Tibial artery (tissue), 4 donors: ENCODE measurements at regions not wholly inside any gene's neighbourhood (a gene's known extent, or its start where the extent isn't known, plus 50 kb on each side); places are given as distances from the start of the nearest gene placed in this dataset.

Experiments
- DNase-seq, 2 donors: peaks; one replicate each; pipeline ENCODE4 v3.0.0-alpha.2; 2019
- H3K27ac ChIP-seq, 2 donors: fragments of 200-600 bp; sonication (generic) in 1 of 2; 1 replicate in 1 of 2; 2 replicates in 1 of 2; pipeline ENCODE4 v1.5.1; 2018 to 2019; ENCODE audit warnings: mild to moderate bottlenecking in 1 of 2
- H3K27me3 ChIP-seq, 2 donors: fragments of 200-600 bp; sonication (generic) in 1 of 2; one replicate each; pipeline versions ENCODE4 v1.5.1 to v1.6.0; 2016 to 2019
- H3K36me3 ChIP-seq, 3 donors: fragments of 200-600 bp; sonication (generic) in 2 of 3; one replicate each; pipeline ENCODE4 v1.5.1; 2016 to 2019; ENCODE audit warnings: mild to moderate bottlenecking in 2 of 3
- H3K4me1 ChIP-seq, 4 donors: fragments of 200-600 bp; sonication (generic) in 2 of 4; 1 replicate in 3 of 4; 2 replicates in 1 of 4; pipeline ENCODE4 v1.5.1; 2016 to 2019
- H3K4me3 ChIP-seq, 2 donors: fragments of 200-600 bp; sonication (generic) in 1 of 2; 1 replicate in 1 of 2; 2 replicates in 1 of 2; pipeline ENCODE4 v1.5.1; 2018 to 2019; ENCODE audit warnings: mild to moderate bottlenecking in 2 of 2
- H3K9me3 ChIP-seq, 3 donors: fragments of 200-600 bp; sonication (generic) in 1 of 3; one replicate each; pipeline ENCODE4 v1.5.1; 2016 to 2019
- CTCF ChIP-seq, 2 experiments: fragments of 200-600 bp in 1 of 2; fragments of 450-650 bp in 1 of 2; IDR thresholded peaks; one replicate each; pipeline ENCODE4 v1.5.1; 2017 to 2019; ENCODE audit warnings: antibody characterized with exemption in 2 of 2, mild to moderate bottlenecking in 1 of 2, moderate library complexity in 1 of 2
- intact Hi-C: fragments of 100-400 bp; cut with DNase I; formaldehyde crosslinking; loops from one replicate; pipeline ENCODE4 v1.15.0; 2023; ENCODE audit warnings: low total_unique reads

- TF ChIP-seq CTCF (IDR thresholded peaks at IDR 0.05), result no peak
- intact Hi-C loops, result no loop called here
- H3K4me1 ChIP-seq, result no peaks in the 10 kb centered on the region
- no peak overlapping the region for H3K27ac ChIP-seq
- H3K27me3 ChIP-seq, result no peaks in the 10 kb centered on the region
- H3K4me3 ChIP-seq, result no peak overlapping the region
- DNase-seq, result no peak
- no peaks in the 10 kb centered on the region for H3K36me3 ChIP-seq
- no peaks in the 10 kb centered on the region for H3K9me3 ChIP-seq
Measured at GRCh38 chr13:89324582-89324981, 1653.4 kb downstream of the SLITRK5 start.

- H3K4me1 ChIP-seq, result no peaks in the 10 kb centered on the region
- no peak for TF ChIP-seq CTCF (IDR thresholded peaks at IDR 0.05)
- DNase-seq, result no peak
- H3K27ac ChIP-seq, result no peak overlapping the region
- intact Hi-C loops, result no loop called here
- H3K9me3 ChIP-seq, result no peaks in the 10 kb centered on the region
- H3K36me3 ChIP-seq, result no peaks in the 10 kb centered on the region
- no peak overlapping the region for H3K4me3 ChIP-seq
- no peaks in the 10 kb centered on the region for H3K27me3 ChIP-seq
Measured at GRCh38 chr13:89343165-89343564, 1672.0 kb downstream of the SLITRK5 start.

- no peaks in the 10 kb centered on the region for H3K36me3 ChIP-seq
- intact Hi-C loops, result no loop called here
Measured at GRCh38 chr13:89352384-89352783, 1681.2 kb downstream of the SLITRK5 start.

DNA sequence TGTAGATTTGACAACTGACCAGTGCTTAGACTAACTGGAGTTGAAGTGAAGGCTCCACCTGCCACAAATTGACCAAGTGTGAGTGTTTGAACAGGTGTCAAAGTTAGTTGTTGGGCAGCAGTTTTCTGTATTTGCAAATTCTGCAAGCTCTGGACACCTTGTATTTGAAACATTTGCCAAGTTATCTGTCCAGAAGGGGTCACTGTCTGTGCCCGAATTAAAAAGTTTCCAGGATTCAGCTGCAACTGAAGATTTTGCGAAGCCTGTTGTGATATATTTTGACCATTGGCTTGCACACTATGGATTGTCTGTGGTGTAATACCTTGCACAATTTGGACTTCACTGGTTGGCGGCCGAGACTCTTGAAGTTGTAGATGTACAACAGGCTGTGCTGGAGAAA is 1690.7 kb downstream of the SLITRK5 start:
- no peaks in the 10 kb centered on the region for H3K27me3 ChIP-seq
- no peak overlapping the region for H3K27ac ChIP-seq
- no peak for DNase-seq
- H3K9me3 ChIP-seq, result no peaks in the 10 kb centered on the region
- H3K36me3 ChIP-seq, result no peaks in the 10 kb centered on the region
- H3K4me3 ChIP-seq, result no peak overlapping the region
- intact Hi-C loops, result no loop called here
- H3K4me1 ChIP-seq, result no peaks in the 10 kb centered on the region
- TF ChIP-seq CTCF (IDR thresholded peaks at IDR 0.05), result no peak

More at GRCh38 chr13:89352384-89352783, 1681.2 kb downstream of the SLITRK5 start:
- Histone ChIP-seq H3K27ac (no peak overlapping the region), H3K27me3 (no peaks in the 10 kb centered on the region), H3K4me1 (no peaks in the 10 kb centered on the region), H3K9me3 (no peaks in the 10 kb centered on the region), H3K4me3 (no peak overlapping the region)
- no peak for DNase-seq
- TF ChIP-seq CTCF (IDR thresholded peaks at IDR 0.05), result no peak

DNA sequence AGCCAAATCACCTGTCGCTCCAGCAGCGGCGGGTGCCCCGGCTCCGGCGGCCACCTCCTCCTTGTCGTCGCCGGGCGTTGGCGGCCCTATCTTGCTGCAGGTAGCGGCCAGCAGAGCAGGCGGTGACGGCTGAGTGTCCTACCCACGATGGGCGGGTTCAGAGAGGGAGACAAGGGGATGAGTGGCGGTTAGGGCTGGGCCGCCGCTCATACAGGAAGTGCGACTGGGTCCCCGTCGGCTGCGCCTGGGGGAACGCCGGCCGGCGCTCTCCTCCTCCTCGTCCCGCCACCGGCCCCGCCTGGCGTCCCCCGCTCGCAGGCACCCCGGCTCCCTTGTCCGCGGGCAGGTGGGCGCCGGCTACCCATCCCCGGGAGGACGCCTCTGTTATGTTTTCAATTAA is 1692.0 kb downstream of the SLITRK5 start:
- no peaks in the 10 kb centered on the region for H3K4me1 ChIP-seq
- intact Hi-C loops, result no loop called here
- H3K36me3 ChIP-seq, result no peaks in the 10 kb centered on the region
- no peaks in the 10 kb centered on the region for H3K9me3 ChIP-seq
- no peak for TF ChIP-seq CTCF (IDR thresholded peaks at IDR 0.05)
- H3K27me3 ChIP-seq, result no peaks in the 10 kb centered on the region
- H3K4me3 ChIP-seq, result no peak overlapping the region
- no peak for DNase-seq
- no peak overlapping the region for H3K27ac ChIP-seq

DNA sequence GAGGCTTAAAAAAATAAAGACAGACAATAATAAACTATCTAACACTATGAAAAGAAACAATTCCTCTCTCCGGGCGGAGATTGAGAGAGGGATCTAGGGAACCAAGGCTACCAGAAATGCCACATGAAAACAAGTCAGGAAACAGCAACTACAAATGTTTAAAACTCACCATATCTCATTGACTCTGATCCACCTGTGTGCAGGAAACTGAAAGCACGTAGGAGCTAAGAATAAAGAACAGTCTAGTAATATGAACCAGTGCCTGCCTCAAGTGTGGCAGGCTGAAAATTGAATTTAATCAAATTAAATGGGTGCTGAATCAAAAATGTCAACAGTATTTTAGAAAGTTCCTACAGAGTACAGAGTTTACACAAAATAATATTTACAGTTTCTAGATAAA is 1701.0 kb downstream of the SLITRK5 start:
- Histone ChIP-seq H3K27ac (no peak overlapping the region), H3K27me3 (no peaks in the 10 kb centered on the region), H3K4me3 (no peak overlapping the region), H3K9me3 (no peaks in the 10 kb centered on the region), H3K36me3 (no peaks in the 10 kb centered on the region), H3K4me1 (no peaks in the 10 kb centered on the region)
- no peak for TF ChIP-seq CTCF (IDR thresholded peaks at IDR 0.05)
- intact Hi-C loops, result no loop called here
- DNase-seq, result no peak
